ENCODE measurements at regions not wholly inside any gene's neighbourhood (a gene's known extent, or its start where the extent isn't known, plus 50 kb on each side); places are given as distances from the start of the nearest gene placed in this dataset.

DNA sequence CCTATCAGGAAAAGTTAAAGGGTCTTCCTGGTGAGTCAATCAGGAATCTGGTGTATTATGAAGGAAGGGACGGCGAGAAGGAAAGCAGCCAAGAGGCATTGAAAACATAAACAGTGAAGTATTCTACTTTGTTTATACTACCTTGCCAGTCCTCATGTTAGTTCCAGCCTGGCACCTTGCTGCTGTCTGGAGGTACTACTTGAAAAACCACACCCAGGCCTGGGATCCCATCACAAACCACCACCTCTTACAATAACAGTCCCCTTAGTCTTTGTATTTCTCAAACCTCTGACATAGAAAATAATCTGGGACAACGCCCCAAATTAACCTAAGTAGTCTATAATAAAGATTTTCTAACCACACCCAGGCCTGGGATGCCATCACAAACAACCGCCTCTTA is 676.7 kb upstream of the SOX9 start:
- TF ChIP-seq, protein P1, sequence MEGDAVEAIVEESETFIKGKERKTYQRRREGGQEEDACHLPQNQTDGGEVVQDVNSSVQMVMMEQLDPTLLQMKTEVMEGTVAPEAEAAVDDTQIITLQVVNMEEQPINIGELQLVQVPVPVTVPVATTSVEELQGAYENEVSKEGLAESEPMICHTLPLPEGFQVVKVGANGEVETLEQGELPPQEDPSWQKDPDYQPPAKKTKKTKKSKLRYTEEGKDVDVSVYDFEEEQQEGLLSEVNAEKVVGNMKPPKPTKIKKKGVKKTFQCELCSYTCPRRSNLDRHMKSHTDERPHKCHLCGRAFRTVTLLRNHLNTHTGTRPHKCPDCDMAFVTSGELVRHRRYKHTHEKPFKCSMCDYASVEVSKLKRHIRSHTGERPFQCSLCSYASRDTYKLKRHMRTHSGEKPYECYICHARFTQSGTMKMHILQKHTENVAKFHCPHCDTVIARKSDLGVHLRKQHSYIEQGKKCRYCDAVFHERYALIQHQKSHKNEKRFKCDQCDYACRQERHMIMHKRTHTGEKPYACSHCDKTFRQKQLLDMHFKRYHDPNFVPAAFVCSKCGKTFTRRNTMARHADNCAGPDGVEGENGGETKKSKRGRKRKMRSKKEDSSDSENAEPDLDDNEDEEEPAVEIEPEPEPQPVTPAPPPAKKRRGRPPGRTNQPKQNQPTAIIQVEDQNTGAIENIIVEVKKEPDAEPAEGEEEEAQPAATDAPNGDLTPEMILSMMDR (conservative IDR thresholded peaks at IDR 0.05) = no peak
- no peak for TF ChIP-seq ZFX (IDR thresholded peaks at IDR 0.05)
